GM10248 (cell line): ENCODE measurements at regions not wholly inside any gene's neighbourhood (a gene's known extent, or its start where the extent isn't known, plus 50 kb on each side); places are given as distances from the start of the nearest gene placed in this dataset.
"Not testable (repeated sequence)": the region's sequence is repeated elsewhere in the genome, so short reads cannot be mapped to it uniquely, and the experiment has no call there.

Experiments
- CTCF ChIA-PET: fragments of 300-600 bp; sonication (Branson Sonifier 250); formaldehyde crosslinking; extraction: SDS; loops from one replicate; lab custom pipeline; 2021; ENCODE audit warnings: antibody characterized with exemption; lab: Yijun Ruan, JAX
- POLR2A ChIA-PET: fragments of 350-650 bp; sonication (Branson Sonifier 250); formaldehyde crosslinking; extraction: SDS; loops from one replicate; lab custom pipeline; 2020; ENCODE audit warnings: antibody characterized with exemption; lab: Yijun Ruan, JAX
- DNase-seq: peaks from one replicate; pipeline ENCODE4 v3.0.0; 2012; ENCODE audit errors: extremely low spot score
- CTCF ChIP-seq: IDR thresholded peaks from 2 replicates; pipeline ENCODE4 v1.5.1; 2012; ENCODE audit warnings: mild to moderate bottlenecking, low read depth; ENCODE audit errors: extremely low read depth, missing control alignments, control extremely low read depth

GRCh38 chr4:55028196-55028595 lies 97.2 kb downstream of the KDR start:
- CTCF ChIA-PET, result interaction anchor here (0.8 kb wide), 1 partner anchor 9 kb away, joined by 3 read pairs; no protein-coding TSS in a partner anchor
- no peak for DNase-seq
- TF ChIP-seq CTCF, result no peak
- POLR2A ChIA-PET, result no interaction called here

GRCh38 chr4:55027596-55027995 lies 97.8 kb downstream of the KDR start:
- ChIA-PET POLR2A (no interaction called here), CTCF (interaction anchor here (0.8 kb wide), 1 partner anchor 9 kb away, joined by 3 read pairs; no protein-coding TSS in a partner anchor)
- DNase-seq, result no peak

GRCh38 chr4:55025456-55025855 lies 99.9 kb downstream of the KDR start:
- DNase-seq, POLR2A ChIA-PET, CTCF ChIA-PET: not testable (repeated sequence)

More at GRCh38 chr4:55027596-55027995, 97.8 kb downstream of the KDR start:
- no peak for TF ChIP-seq CTCF

GRCh38 chr4:55023030-55023429 lies 102.4 kb downstream of the KDR start:
- POLR2A ChIA-PET, result no interaction called here
- no peak for DNase-seq
- CTCF ChIA-PET, result no interaction called here
- TF ChIP-seq CTCF, result no peak

GRCh38 chr4:55021214-55021613 lies 104.2 kb downstream of the KDR start:
- POLR2A ChIA-PET, result no interaction called here
- CTCF ChIA-PET, result interaction anchor here (4.2 kb wide), 1 partner anchor 13 kb away, joined by 15 read pairs; no protein-coding TSS in a partner anchor
- no peak for DNase-seq
- no peak for TF ChIP-seq CTCF

GRCh38 chr4:55020131-55020530 lies 105.3 kb downstream of the KDR start:
- POLR2A ChIA-PET, result no interaction called here
- no peak for DNase-seq
- TF ChIP-seq CTCF, result no peak
- CTCF ChIA-PET, result interaction anchor here (1.0 to 4.2 kb wide), 2 partner anchors 12 to 13 kb away, joined by 5 to 15 read pairs; no protein-coding TSS in a partner anchor

- ChIA-PET POLR2A (no interaction called here), CTCF (interaction anchor here (1.0 to 4.2 kb wide), 2 partner anchors 11 to 14 kb away, joined by 5 to 15 read pairs; no protein-coding TSS in a partner anchor)
Observed at GRCh38 chr4:55018978-55019377, 106.4 kb downstream of the KDR start.

More at GRCh38 chr4:55018978-55019377, 106.4 kb downstream of the KDR start:
- TF ChIP-seq CTCF, result no peak
- DNase-seq, result no peak
